GM12878 (cell line): ENCODE measurements at regions not wholly inside any gene's neighbourhood (a gene's known extent, or its start where the extent isn't known, plus 50 kb on each side); places are given as distances from the start of the nearest gene placed in this dataset.

Experiments
- ATAC-seq: fragments of 200-7000 bp; cut with Tn5 transposase; 3 replicates; pipeline ENCODE4 v1.9.1; 2020; ENCODE audit warnings: mild to moderate bottlenecking, moderate library complexity
- BruUV-seq: library from RNA; stranded (reverse); fragments of 400-500 nt; replicated peaks from 2 replicates; lab custom pipeline; 2021; lab: Mats Ljungman, UMichigan
- CTCF ChIA-PET: fragments of 300-600 bp; sonication (Branson Sonifier 250); formaldehyde crosslinking; extraction: SDS; loops from one replicate; lab custom pipeline; 2021; ENCODE audit warnings: inconsistent platforms; lab: Yijun Ruan, JAX
- POLR2A ChIA-PET: fragments of 350-600 bp; formaldehyde crosslinking; extraction: SDS; loops from one replicate; lab custom pipeline; 2021; ENCODE audit warnings: inconsistent platforms; lab: Charles Lee
- RAD21 ChIA-PET: fragments of 300-600 bp; sonication (Branson Sonifier 250); formaldehyde crosslinking; loops from one replicate; lab custom pipeline; 2023; ENCODE audit warnings: antibody characterized with exemption; ENCODE audit not compliant: unreplicated experiment; lab: Charles Lee
- SMC1A ChIA-PET: fragments of 300-600 bp; sonication (Branson Sonifier 250); formaldehyde crosslinking; loops from one replicate; lab custom pipeline; 2023; ENCODE audit not compliant: unreplicated experiment, uncharacterized antibody; lab: Charles Lee
- DNase-seq: peaks from one replicate; pipeline ENCODE4 v3.0.0-alpha.2; 2011; ENCODE audit warnings: low read depth, low spot score
- FAIRE-seq: peaks from 3 replicates; lab custom pipeline; 2011; peaks lifted over from hg19 to GRCh38; lab: Jason Lieb, UNC
- H2AFZ ChIP-seq: 2 replicates; pipeline ENCODE4 v1.6.0; 2011; ENCODE audit warnings: low read depth, low read length, control low read depth; ENCODE audit not compliant: control insufficient read depth
- H3K27ac ChIP-seq: 2 replicates; pipeline ENCODE4 v1.5.1; 2011; ENCODE audit warnings: control low read depth; ENCODE audit not compliant: control insufficient read depth, insufficient read depth
- H3K27me3 ChIP-seq, 2 experiments: replicated peaks in 1 of 2; 2 replicates each; pipeline versions ENCODE4 v1.6.0 to v1.6.1; 2011; ENCODE audit warnings: low read length in 1 of 2; ENCODE audit not compliant: control insufficient read depth in 2 of 2, insufficient read depth in 2 of 2
- H3K36me3 ChIP-seq, 2 experiments: 2 replicates each; pipeline ENCODE4 v1.5.1; 2011; ENCODE audit warnings: low read length in 1 of 2; ENCODE audit not compliant: control insufficient read depth in 2 of 2, insufficient read depth in 2 of 2
- H3K4me1 ChIP-seq: 2 replicates; pipeline ENCODE4 v1.6.1; 2011; ENCODE audit warnings: mild to moderate bottlenecking, low read length, moderate library complexity, mixed read lengths; ENCODE audit not compliant: control insufficient read depth, insufficient read depth
- H3K4me2 ChIP-seq: 2 replicates; pipeline ENCODE4 v1.6.0; 2011; ENCODE audit warnings: control low read depth; ENCODE audit not compliant: control insufficient read depth, insufficient read depth
- H3K4me3 ChIP-seq: fragments of 200-600 bp; sonication (generic); 2 replicates; pipeline ENCODE4 v1.5.1; 2016
- H3K79me2 ChIP-seq: 2 replicates; pipeline ENCODE4 v1.6.0; 2011; ENCODE audit warnings: low read length; ENCODE audit not compliant: control insufficient read depth, insufficient read depth
- H3K9ac ChIP-seq: 2 replicates; pipeline ENCODE4 v1.8.0; 2011; ENCODE audit warnings: low read length, control low read depth, mixed read lengths; ENCODE audit not compliant: control insufficient read depth, insufficient read depth
- H3K9me3 ChIP-seq: replicated peaks from 3 replicates; pipeline ENCODE4 v1.5.1; 2011; ENCODE audit warnings: mild to moderate bottlenecking, low read length; ENCODE audit not compliant: control insufficient read depth, insufficient read depth
- H4K20me1 ChIP-seq: 2 replicates; pipeline ENCODE4 v1.6.0; 2011; ENCODE audit not compliant: control insufficient read depth, insufficient read depth
- CHD1 ChIP-seq: IDR thresholded peaks from 2 replicates; pipeline ENCODE4 v1.6.1; 2012; ENCODE audit warnings: low read depth, low read length, improper control_type of control experiment
- ETV6 ChIP-seq, 2 experiments: fragments of 450-650 bp in 1 of 2; IDR thresholded peaks in 1 of 2; conservative IDR thresholded peaks in 1 of 2; 2 replicates each; pipeline ENCODE4 v1.6.1; 2014; ENCODE audit warnings: antibody characterized with exemption in 1 of 2, borderline replicate concordance in 1 of 2, low read depth in 1 of 2, mild to moderate bottlenecking in 1 of 2, moderate library complexity in 1 of 2
- EZH2 ChIP-seq: IDR thresholded peaks from 2 replicates; pipeline ENCODE4 v1.6.1; 2012; ENCODE audit warnings: low read depth, mild to moderate bottlenecking, control low read depth, inconsistent platforms, low read length, borderline replicate concordance; ENCODE audit not compliant: control insufficient read depth
- NFIC ChIP-seq: IDR thresholded peaks from 2 replicates; pipeline ENCODE4 v1.6.1; 2012; ENCODE audit warnings: low read depth, mild to moderate bottlenecking, inconsistent platforms, low read length, moderate library complexity
- PAX5 ChIP-seq: IDR thresholded peaks from 2 replicates; pipeline ENCODE4 v1.6.1; 2011; ENCODE audit warnings: low read depth, low read length, borderline replicate concordance
- SPI1 ChIP-seq: IDR thresholded peaks from 2 replicates; pipeline ENCODE4 v1.6.1; 2011; ENCODE audit warnings: low read depth, mild to moderate bottlenecking, low read length, moderate library complexity, borderline replicate concordance; ENCODE audit not compliant: insufficient read depth
- SUPT20H ChIP-seq: IDR thresholded peaks from 2 replicates; pipeline ENCODE4 v1.6.1; 2011; ENCODE audit warnings: low read depth, mild to moderate bottlenecking, low read length, moderate library complexity, borderline replicate concordance; ENCODE audit not compliant: control insufficient read depth
- TCF3 ChIP-seq: IDR thresholded peaks from 2 replicates; pipeline ENCODE4 v1.6.1; 2012; ENCODE audit warnings: low read depth, mild to moderate bottlenecking, low read length, borderline replicate concordance; ENCODE audit not compliant: insufficient read depth
- WGBS: methylation state at CpG from one replicate; pipeline ENCODE4 v1.1.6; 2016; ENCODE audit warnings: low lambda C conversion rate; ENCODE audit not compliant: insufficient replicate concordance, insufficient coverage; ENCODE audit errors: missing lambda C conversion rate; 5-methylcytosine and 5-hydroxymethylcytosine counted together
- in situ Hi-C: fragments of 300-500 bp; cut with MboI; formaldehyde crosslinking; loops from 9 replicates; pipeline ENCODE4 v1.14.3; 2018; ENCODE audit warnings: mixed read lengths
- intact Hi-C: fragments of 100-400 bp; cut with micrococcal nuclease; formaldehyde crosslinking; loops from one replicate; pipeline ENCODE4 v1.14.2; 2022; ENCODE audit not compliant: unreplicated experiment
- TF ChIP-seq, protein P1 (sequence below): fragments of 450-650 bp; IDR thresholded peaks from 2 replicates; pipeline ENCODE4 v1.6.1; 2017; ENCODE audit warnings: mild to moderate bottlenecking, low read depth, inconsistent platforms; ENCODE audit not compliant: poor library complexity, severe bottlenecking
- TF ChIP-seq, protein P2 (sequence below): fragments of 450-650 bp; formaldehyde crosslinking; IDR thresholded peaks from 2 replicates; pipeline ENCODE4 v1.5.0; 2022; ENCODE audit warnings: mild to moderate bottlenecking, missing genetic modification characterization
- TF ChIP-seq, protein P3 (sequence below): IDR thresholded peaks from 2 replicates; pipeline ENCODE4 v1.6.1; 2011; ENCODE audit warnings: low read depth, low read length, improper control_type of control experiment, borderline replicate concordance
- TF ChIP-seq, protein P4 (sequence below): fragments of 450-650 bp; IDR thresholded peaks from 2 replicates; pipeline ENCODE4 v1.6.1; 2017; ENCODE audit warnings: mild to moderate bottlenecking

- no peaks in the 10 kb centered on the region; a peak in 1 of 4 replicates for H3K27me3 ChIP-seq
- TF ChIP-seq, protein P1, sequence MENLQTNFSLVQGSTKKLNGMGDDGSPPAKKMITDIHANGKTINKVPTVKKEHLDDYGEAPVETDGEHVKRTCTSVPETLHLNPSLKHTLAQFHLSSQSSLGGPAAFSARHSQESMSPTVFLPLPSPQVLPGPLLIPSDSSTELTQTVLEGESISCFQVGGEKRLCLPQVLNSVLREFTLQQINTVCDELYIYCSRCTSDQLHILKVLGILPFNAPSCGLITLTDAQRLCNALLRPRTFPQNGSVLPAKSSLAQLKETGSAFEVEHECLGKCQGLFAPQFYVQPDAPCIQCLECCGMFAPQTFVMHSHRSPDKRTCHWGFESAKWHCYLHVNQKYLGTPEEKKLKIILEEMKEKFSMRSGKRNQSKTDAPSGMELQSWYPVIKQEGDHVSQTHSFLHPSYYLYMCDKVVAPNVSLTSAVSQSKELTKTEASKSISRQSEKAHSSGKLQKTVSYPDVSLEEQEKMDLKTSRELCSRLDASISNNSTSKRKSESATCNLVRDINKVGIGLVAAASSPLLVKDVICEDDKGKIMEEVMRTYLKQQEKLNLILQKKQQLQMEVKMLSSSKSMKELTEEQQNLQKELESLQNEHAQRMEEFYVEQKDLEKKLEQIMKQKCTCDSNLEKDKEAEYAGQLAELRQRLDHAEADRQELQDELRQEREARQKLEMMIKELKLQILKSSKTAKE: no peak
- no peak for TF ChIP-seq ETV6 (conservative IDR thresholded peaks at IDR 0.05 in 1 of 2, IDR thresholded peaks at IDR 0.05 in 1 of 2; ENCODE audit: borderline replicate concordance in 1 of 2, low read depth in 1 of 2)
- TF ChIP-seq NFIC: no peak
- TF ChIP-seq, protein P2, sequence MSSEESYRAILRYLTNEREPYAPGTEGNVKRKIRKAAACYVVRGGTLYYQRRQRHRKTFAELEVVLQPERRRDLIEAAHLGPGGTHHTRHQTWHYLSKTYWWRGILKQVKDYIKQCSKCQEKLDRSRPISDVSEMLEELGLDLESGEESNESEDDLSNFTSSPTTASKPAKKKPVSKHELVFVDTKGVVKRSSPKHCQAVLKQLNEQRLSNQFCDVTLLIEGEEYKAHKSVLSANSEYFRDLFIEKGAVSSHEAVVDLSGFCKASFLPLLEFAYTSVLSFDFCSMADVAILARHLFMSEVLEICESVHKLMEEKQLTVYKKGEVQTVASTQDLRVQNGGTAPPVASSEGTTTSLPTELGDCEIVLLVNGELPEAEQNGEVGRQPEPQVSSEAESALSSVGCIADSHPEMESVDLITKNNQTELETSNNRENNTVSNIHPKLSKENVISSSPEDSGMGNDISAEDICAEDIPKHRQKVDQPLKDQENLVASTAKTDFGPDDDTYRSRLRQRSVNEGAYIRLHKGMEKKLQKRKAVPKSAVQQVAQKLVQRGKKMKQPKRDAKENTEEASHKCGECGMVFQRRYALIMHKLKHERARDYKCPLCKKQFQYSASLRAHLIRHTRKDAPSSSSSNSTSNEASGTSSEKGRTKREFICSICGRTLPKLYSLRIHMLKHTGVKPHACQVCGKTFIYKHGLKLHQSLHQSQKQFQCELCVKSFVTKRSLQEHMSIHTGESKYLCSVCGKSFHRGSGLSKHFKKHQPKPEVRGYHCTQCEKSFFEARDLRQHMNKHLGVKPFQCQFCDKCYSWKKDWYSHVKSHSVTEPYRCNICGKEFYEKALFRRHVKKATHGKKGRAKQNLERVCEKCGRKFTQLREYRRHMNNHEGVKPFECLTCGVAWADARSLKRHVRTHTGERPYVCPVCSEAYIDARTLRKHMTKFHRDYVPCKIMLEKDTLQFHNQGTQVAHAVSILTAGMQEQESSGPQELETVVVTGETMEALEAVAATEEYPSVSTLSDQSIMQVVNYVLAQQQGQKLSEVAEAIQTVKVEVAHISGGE (CRISPR knock-in tag): no peak
- TF ChIP-seq SPI1: no peak
- no peak for TF ChIP-seq CHD1
- TF ChIP-seq SUPT20H: no peak
- no peak for TF ChIP-seq TCF3
- TF ChIP-seq PAX5: no peak
- TF ChIP-seq, protein P3, sequence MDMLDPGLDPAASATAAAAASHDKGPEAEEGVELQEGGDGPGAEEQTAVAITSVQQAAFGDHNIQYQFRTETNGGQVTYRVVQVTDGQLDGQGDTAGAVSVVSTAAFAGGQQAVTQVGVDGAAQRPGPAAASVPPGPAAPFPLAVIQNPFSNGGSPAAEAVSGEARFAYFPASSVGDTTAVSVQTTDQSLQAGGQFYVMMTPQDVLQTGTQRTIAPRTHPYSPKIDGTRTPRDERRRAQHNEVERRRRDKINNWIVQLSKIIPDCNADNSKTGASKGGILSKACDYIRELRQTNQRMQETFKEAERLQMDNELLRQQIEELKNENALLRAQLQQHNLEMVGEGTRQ: no peak
- no peak for TF ChIP-seq EZH2
- TF ChIP-seq, protein P4, sequence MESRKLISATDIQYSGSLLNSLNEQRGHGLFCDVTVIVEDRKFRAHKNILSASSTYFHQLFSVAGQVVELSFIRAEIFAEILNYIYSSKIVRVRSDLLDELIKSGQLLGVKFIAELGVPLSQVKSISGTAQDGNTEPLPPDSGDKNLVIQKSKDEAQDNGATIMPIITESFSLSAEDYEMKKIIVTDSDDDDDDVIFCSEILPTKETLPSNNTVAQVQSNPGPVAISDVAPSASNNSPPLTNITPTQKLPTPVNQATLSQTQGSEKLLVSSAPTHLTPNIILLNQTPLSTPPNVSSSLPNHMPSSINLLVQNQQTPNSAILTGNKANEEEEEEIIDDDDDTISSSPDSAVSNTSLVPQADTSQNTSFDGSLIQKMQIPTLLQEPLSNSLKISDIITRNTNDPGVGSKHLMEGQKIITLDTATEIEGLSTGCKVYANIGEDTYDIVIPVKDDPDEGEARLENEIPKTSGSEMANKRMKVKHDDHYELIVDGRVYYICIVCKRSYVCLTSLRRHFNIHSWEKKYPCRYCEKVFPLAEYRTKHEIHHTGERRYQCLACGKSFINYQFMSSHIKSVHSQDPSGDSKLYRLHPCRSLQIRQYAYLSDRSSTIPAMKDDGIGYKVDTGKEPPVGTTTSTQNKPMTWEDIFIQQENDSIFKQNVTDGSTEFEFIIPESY: no peak
- no peak overlapping the region for H3K4me2 ChIP-seq
- H2AFZ ChIP-seq: no peak overlapping the region
- H3K4me3 ChIP-seq: no peak overlapping the region
- in situ Hi-C loops: no loop called here
- ATAC-seq: no peak
- no peak for FAIRE-seq
- CTCF ChIA-PET: interaction anchor here (1.7 kb wide), 1 partner anchor 13 kb away, joined by 4 read pairs; no protein-coding TSS in a partner anchor
- intact Hi-C loops: no loop called here
- H3K79me2 ChIP-seq: no peaks in the 10 kb centered on the region
- POLR2A ChIA-PET: no interaction called here
- BruUV-seq: no TSS peak
- 54% methylated on average over 6 of the region's 6 CpGs for WGBS
- SMC1A ChIA-PET: no interaction called here
- no peaks in the 10 kb centered on the region for H3K36me3 ChIP-seq
- no peaks in the 10 kb centered on the region for H3K4me1 ChIP-seq
- H3K9ac ChIP-seq: no peak overlapping the region
- H4K20me1 ChIP-seq: no peaks in the 10 kb centered on the region
- H3K27ac ChIP-seq: no peak overlapping the region
- DNase-seq: no peak
- no peaks in the 10 kb centered on the region for H3K9me3 ChIP-seq
- RAD21 ChIA-PET: no interaction called here
Measured at GRCh38 chr6:2434116-2434515, 188.7 kb upstream of the GMDS start.
